ENCODE measurements at regions not wholly inside any gene's neighbourhood (a gene's known extent, or its start where the extent isn't known, plus 50 kb on each side); places are given as distances from the start of the nearest gene placed in this dataset.

DNA sequence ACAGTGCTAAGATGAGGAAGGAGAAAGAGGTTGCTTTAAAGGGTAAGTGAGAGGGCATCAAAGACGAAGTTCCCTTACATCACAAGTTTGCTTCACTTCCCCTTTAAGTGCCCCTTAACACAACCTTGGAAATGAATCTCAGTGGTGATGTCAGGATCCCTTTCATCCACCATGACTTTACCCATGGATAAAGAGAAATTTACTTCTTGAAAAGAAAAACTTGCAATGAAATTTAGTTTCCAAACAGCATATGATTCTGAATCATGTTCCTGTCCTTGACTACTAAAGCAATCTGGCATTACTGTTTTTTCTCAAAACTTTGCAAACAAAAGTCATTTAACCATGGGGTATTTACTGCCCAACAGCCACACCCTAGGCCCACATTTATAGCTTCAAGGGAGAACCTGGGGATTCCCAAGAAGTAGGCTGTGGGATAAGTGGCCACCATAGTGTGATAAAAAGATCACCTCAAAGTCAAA lies 135.9 kb downstream of the ITGB8 start:
- TF ChIP-seq, protein P1, sequence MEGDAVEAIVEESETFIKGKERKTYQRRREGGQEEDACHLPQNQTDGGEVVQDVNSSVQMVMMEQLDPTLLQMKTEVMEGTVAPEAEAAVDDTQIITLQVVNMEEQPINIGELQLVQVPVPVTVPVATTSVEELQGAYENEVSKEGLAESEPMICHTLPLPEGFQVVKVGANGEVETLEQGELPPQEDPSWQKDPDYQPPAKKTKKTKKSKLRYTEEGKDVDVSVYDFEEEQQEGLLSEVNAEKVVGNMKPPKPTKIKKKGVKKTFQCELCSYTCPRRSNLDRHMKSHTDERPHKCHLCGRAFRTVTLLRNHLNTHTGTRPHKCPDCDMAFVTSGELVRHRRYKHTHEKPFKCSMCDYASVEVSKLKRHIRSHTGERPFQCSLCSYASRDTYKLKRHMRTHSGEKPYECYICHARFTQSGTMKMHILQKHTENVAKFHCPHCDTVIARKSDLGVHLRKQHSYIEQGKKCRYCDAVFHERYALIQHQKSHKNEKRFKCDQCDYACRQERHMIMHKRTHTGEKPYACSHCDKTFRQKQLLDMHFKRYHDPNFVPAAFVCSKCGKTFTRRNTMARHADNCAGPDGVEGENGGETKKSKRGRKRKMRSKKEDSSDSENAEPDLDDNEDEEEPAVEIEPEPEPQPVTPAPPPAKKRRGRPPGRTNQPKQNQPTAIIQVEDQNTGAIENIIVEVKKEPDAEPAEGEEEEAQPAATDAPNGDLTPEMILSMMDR (IDR thresholded peaks at IDR 0.05; ENCODE audit: borderline replicate concordance, insufficient read depth, low read depth, low read length), result no peak

DNA sequence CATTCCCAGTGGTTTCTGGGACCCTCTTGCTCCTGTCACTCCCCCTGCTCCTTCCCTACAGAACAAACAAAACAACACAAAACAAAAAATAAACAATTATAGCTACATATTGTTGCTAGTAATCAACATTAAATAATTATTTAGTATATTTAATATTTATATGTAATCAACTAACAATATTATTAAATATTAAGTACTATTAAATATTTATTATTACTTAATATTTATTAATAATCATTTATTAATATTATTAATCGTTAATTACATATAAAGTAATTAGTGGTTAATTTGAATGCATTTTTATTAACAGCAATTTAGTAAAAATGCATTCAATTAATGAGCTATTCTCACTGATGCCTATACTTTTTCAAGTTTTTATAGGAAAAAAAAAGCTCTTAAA lies 139.4 kb downstream of the ITGB8 start:
- TF ChIP-seq, protein P1 (IDR thresholded peaks at IDR 0.05; ENCODE audit: borderline replicate concordance, insufficient read depth, low read depth, low read length), result no peak
- no peak overlapping the region for H3K4me3 ChIP-seq (ENCODE audit: low read depth, low read length)

More for the DNA sequence above, 135.9 kb downstream of the ITGB8 start:
- no peak overlapping the region for H3K4me3 ChIP-seq (ENCODE audit: low read depth, low read length)

DNA sequence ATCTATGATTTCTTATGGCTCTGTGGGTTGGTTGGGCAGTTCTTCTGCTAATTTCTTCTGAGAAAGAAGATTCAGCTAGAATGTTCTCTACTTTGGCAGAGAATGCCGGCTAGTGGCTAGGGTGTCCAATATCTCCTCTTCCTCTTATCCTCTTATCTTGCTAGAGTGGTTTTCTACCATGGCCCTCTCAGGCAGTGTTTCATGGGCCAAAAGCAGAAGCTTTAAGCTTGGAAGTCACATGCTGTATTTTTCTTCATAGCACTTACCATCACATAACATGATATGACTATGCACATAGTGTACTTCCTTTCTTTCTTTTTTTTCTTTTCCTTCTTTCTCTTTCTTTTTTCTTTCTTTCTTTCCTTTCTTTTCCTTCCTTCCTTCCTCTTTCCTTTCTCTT lies 140.0 kb downstream of the ITGB8 start:
- TF ChIP-seq, protein P1 (IDR thresholded peaks at IDR 0.05; ENCODE audit: borderline replicate concordance, insufficient read depth, low read depth, low read length), result no peak
- no peak overlapping the region for H3K4me3 ChIP-seq (ENCODE audit: low read depth, low read length)

DNA sequence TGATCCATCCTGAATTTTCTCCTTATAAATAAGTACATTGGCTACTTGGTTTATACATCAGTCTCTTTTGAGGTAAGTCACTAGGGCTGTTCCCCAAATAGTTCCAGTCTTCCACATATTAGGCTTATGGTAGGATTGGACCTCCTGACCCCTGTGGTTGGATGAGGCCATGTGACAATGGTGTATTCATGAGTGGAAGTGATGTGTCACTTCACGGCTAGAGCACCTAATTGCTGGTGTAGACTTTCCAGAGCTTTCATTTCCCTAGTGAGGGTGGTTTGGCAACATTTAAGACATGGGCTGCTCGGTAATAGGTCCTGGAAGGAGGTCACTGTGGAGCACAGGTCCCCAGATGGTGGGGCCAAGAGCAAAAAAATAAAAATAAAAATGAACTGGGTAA lies 141.2 kb upstream of the ABCB5 start:
- no peak overlapping the region for H3K4me3 ChIP-seq (ENCODE audit: low read depth, low read length)
- TF ChIP-seq, protein P1 (IDR thresholded peaks at IDR 0.05; ENCODE audit: borderline replicate concordance, insufficient read depth, low read depth, low read length), result no peak

DNA sequence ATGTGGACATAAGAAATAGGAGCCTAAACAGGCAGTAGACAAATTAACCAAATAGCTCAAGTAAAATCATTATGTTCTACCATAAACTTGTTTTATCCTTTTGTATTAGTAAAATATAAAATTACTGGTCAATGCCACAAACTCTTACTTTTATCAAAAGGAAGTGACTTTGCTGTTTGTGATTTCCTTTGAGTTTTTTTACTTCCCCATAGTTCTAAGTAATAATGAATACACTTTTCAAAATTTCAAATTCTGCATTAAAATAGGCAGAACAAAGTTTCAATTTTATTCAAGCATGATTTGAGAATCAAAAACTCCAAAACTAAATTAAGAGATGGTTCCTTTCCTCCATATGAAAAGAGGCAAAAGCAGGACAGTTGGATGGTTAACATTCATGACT lies 139.7 kb upstream of the ABCB5 start:
- H3K4me3 ChIP-seq (ENCODE audit: low read depth, low read length), result no peak overlapping the region
- TF ChIP-seq, protein P1 (IDR thresholded peaks at IDR 0.05; ENCODE audit: borderline replicate concordance, insufficient read depth, low read depth, low read length), result no peak

DNA sequence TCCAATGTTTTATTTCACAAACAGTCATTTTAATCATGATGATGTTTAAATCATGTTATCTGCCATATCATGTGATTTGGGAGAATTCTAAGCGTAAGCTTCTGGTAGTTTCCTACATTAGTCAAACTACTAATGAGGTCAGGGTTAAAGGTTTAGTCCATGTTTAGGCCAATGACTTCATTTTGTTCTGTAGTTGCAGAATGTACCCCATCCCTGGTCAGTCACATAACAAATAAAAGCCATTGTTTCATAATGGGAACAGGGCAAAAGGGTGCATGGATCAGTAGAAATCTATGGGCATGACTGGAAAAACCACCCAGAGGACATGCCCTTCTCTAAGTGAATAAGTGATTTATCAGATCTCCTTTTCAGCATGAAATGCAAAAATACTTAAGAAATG lies 138.4 kb upstream of the ABCB5 start:
- TF ChIP-seq, protein P1 (IDR thresholded peaks at IDR 0.05; ENCODE audit: borderline replicate concordance, insufficient read depth, low read depth, low read length), result no peak
- H3K4me3 ChIP-seq (ENCODE audit: low read depth, low read length), result no peak overlapping the region

DNA sequence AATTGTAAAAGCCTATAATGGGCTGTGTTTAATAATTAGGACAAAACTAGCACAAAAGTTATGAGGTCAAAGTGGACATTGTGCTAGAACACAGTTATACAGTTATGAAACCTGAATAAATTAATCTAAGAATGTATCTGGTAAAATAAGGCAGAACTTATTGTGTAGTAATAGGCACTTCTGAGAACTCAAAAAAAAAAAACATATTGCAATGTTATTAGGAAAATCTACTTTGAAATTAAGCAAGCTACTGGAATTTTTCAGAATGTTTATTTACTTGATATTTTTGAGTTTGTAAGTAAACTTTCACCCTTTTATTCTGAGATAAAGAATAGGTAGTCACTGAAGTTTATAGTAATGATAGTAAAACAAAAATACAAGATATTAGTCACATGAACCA lies 135.8 kb upstream of the ABCB5 start:
- TF ChIP-seq, protein P1 (IDR thresholded peaks at IDR 0.05; ENCODE audit: borderline replicate concordance, insufficient read depth, low read depth, low read length), result no peak
- no peak overlapping the region for H3K4me3 ChIP-seq (ENCODE audit: low read depth, low read length)

Data from GM12875 (cell line).